ENCODE measurements at regions not wholly inside any gene's neighbourhood (a gene's known extent, or its start where the extent isn't known, plus 50 kb on each side); places are given as distances from the start of the nearest gene placed in this dataset.
"Not testable (repeated sequence)": the region's sequence is repeated elsewhere in the genome, so short reads cannot be mapped to it uniquely, and the experiment has no call there.

DNA sequence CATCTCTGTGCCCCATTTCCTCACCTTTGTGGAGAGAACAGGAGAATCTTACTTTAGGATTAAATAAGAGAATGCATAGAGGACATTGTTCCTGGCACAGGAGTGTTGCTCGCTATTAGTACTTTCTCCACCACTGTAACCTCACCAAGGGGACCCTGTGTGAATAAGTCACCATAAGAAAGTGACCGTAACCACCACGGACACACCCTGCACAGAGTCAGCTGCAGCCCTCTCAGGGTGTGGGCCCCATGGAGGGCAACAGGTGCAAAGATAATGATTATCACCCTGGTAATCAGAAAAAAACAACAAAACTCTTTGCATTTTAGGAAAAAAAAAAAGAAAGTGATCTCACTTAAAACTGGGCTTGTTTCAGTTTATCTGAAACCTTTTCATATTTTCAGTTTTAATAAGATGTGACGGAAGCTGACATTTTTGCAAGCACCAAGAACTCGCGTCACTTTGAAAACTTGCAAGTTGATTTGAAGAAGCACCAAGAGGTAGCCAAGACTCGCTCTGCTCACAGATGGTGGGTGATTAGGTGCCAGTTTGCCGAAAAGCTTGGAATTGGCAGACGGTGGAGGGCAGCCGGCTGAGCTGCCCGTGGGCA is 87.0 kb upstream of the VRK1 start:
- ATAC-seq (no peak), DNase-seq (no peak)
- no peak overlapping the region for H3K27ac ChIP-seq
- intact Hi-C loops (cut with DNase I), result no loop called here
- H3K9me3 ChIP-seq, result no peaks in the 10 kb centered on the region
- TF ChIP-seq CTCF (IDR thresholded peaks at IDR 0.05) (no peak), POLR2A (IDR thresholded peaks at IDR 0.05) (no peak)
- no peaks in the 10 kb centered on the region for H3K4me1 ChIP-seq
- H3K36me3 ChIP-seq (replicated peaks in 1 of 2; ENCODE audit: insufficient read depth in 1 of 2, low read depth in 2 of 2), result no peaks in the 10 kb centered on the region
- no peak overlapping the region for H3K4me3 ChIP-seq
- 74 to 82% methylated on average over 11 of the region's 11 CpGs for WGBS, 2 donors
- H3K27me3 ChIP-seq, result no peaks in the 10 kb centered on the region

DNA sequence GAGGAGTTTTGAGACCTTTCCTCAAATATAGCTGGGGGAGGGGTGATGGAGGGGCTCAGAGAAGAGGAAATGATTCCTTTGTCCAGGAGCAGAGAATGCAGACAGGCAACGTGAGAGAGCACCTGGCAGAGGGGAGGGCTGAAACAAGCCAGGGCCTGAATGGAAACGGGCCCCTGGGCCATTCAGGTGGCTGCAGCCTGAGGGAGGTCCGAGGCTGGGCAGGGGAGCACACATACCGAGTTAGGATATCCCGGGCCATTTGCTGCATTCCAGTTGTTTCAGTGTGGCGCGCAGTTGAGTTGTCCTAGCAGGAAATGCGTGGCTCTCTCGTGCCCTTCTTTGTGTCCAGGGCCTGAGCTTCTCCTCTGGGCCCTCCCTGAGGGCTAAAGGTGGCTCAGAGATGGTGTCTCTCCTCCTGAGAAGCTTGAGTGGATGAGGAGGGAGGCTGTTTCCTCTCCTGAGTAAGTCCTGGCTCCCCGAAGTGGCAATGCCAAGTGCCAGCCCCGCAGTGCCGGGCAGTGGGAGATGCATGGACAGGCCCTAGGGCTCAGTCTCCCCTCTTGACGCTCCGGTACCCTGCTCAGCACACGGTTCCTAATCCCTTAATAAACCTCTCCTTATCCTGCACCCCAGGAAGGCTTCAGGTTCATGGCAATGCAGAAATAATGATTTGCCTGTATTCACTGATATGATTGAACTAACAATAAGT is 85.5 kb upstream of the VRK1 start:
- no peak for TF ChIP-seq CTCF (IDR thresholded peaks at IDR 0.05)
- TF ChIP-seq POLR2A (IDR thresholded peaks at IDR 0.05), result no peak
- H3K36me3 ChIP-seq (replicated peaks in 1 of 2; ENCODE audit: insufficient read depth in 1 of 2, low read depth in 2 of 2), result no peaks in the 10 kb centered on the region
- H3K9me3 ChIP-seq, result no peaks in the 10 kb centered on the region
- intact Hi-C loops (cut with DNase I), result no loop called here
- no peaks in the 10 kb centered on the region for H3K4me1 ChIP-seq
- DNase-seq (no peak), ATAC-seq (no peak)
- no peaks in the 10 kb centered on the region for H3K27me3 ChIP-seq
- no peak overlapping the region for H3K4me3 ChIP-seq
- no peak overlapping the region for H3K27ac ChIP-seq
- WGBS, 2 donors, result 78% methylated on average over 12 to 15 of the region's 15 CpGs

DNA sequence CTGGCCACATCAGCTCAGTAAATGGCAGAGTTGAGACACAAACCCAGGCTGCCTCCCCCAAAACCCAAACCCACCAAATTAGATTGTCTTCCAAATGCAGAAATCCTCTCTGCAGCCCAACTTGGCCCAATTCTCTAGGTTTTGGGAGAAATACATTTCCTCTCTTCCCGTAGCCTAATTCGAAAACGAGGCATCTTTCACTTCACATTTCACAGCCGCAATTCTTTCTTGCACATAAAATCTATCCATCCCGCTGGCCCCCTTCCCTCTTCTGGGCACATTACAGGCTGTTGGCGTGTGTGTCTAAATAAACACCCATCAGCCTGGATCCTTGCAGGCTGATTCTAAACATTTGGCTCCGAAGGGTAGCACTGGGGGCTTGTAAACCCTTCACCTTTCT is 83.8 kb upstream of the VRK1 start:
- Histone ChIP-seq H3K4me3 (no peak overlapping the region), H3K36me3 (replicated peaks in 1 of 2; ENCODE audit: insufficient read depth in 1 of 2, low read depth in 2 of 2) (no peaks in the 10 kb centered on the region), H3K27ac (no peak overlapping the region), H3K9me3 (no peaks in the 10 kb centered on the region), H3K4me1 (no peaks in the 10 kb centered on the region), H3K27me3 (no peaks in the 10 kb centered on the region)
- no peak for TF ChIP-seq POLR2A (IDR thresholded peaks at IDR 0.05)
- no peak for TF ChIP-seq CTCF (IDR thresholded peaks at IDR 0.05)
- DNase-seq, result no peak
- WGBS, 2 donors, result 58 to 61% methylated on average over 7 of the region's 7 CpGs
- intact Hi-C loops (cut with DNase I), result no loop called here
- ATAC-seq, result no peak

DNA sequence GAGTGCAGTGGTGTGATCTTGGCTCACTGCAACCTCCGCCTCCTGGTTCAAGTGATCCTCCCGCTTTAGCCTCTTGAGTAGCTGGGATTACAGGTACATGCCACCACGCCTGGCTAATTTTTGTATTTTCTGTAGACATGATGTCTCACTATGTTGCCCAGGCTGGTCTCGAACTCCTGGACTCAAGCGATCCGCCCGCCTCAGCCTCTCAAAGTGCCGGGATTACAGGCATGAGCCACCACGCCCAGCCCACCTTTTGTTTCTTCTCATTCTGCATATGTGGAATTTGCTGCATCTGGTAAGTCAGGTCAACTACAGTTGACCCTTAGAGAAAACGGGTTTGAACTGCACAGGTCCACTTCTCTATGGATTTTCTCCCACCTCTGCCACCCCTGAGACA is 82.6 kb upstream of the VRK1 start:
- WGBS, 2 donors, result 69 to 81% methylated on average over 10 of the region's 10 CpGs
- H3K4me1 ChIP-seq; H3K9me3 ChIP-seq; intact Hi-C loops (cut with DNase I); H3K27me3 ChIP-seq; DNase-seq; H3K27ac ChIP-seq; H3K4me3 ChIP-seq; ATAC-seq; H3K36me3 ChIP-seq (replicated peaks in 1 of 2; ENCODE audit: insufficient read depth in 1 of 2, low read depth in 2 of 2): not testable (repeated sequence)

DNA sequence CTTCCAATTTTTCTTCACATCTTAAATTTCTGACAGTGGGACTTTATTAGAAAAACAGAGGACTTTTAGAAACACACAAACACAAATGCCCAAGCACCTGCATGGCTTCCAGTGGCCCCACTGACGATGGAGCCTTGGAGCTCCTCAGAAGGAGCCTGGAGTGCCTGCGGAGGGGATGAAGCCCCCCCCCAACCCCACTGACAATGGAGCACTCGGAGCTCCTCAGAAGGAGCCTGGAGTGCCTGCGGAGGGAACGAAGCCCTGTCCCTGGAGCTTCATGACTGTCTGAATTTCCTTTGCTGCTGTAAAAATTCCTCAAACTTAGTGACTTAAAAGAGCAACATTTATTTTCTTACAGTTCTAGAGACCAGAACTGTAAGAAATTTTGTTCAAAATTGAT is 80.1 kb upstream of the VRK1 start:
- TF ChIP-seq POLR2A (IDR thresholded peaks at IDR 0.05) (no peak), CTCF (IDR thresholded peaks at IDR 0.05) (no peak)
- WGBS, 2 donors, result 80 to 83% methylated on average over 5 of the region's 5 CpGs
- peaks cover 5% of the 10 kb centered on the region for H3K4me1 ChIP-seq

More for the DNA sequence above, 80.1 kb upstream of the VRK1 start:
- Histone ChIP-seq H3K27me3 (no peaks in the 10 kb centered on the region), H3K27ac (no peak overlapping the region), H3K36me3 (replicated peaks in 1 of 2; ENCODE audit: insufficient read depth in 1 of 2, low read depth in 2 of 2) (no peaks in the 10 kb centered on the region), H3K9me3 (no peaks in the 10 kb centered on the region), H3K4me3 (no peak overlapping the region)
- ATAC-seq (no peak), DNase-seq (no peak)
- intact Hi-C loops (cut with DNase I), result no loop called here

Measured in body of pancreas (tissue), 4 donors.